SKM-1 treated with dmso at 0.1 percent for 144 hours (cell line): ENCODE measurements at regions not wholly inside any gene's neighbourhood (a gene's known extent, or its start where the extent isn't known, plus 50 kb on each side); places are given as distances from the start of the nearest gene placed in this dataset.
"Not testable (repeated sequence)": the region's sequence is repeated elsewhere in the genome, so short reads cannot be mapped to it uniquely, and the experiment has no call there.

Experiments used
- DNase-seq: peaks from one replicate; lab custom pipeline; 2025; ENCODE audit not compliant: unreplicated experiment; lab: John Stamatoyannopoulos, UW

DNA sequence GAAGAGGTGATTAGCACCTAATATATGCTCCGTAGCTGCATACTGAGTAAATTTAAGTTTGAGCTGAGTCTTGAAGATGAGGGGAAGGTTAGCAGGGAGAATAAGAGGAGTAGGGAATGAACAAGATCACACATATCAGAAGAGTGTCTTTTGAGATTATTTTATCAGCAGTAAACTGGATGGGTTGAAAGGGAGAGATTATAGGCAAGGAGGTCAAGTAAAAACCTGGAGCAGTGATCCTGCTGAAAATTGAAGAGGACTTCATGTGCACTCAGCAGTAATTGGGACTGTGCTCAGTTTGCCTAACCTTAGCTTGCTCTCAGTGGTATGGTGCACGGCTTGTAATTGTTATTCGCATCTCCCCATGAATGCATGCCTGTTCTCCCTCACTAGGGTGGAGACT, 79.5 kb upstream of the PICALM start:
- DNase-seq: no peak

DNA sequence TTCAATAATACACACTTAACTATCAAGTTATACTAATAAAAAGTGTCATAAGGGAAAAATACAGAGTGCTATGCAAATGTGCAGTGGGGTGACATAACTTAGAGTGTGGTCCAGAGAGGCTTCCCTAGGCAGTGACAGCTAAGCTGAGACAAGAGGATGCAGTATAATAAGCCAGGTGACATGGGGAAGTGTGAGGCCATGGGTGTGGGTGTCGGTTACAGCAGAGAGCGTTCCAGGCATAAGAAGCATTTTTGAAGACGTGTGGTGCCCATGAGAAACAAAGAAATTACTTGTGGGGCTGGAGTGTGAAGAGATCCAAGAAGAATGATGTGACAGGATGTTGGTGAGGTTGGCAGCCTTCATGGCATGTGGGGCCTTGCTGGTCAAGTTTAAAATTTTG, 78.1 kb upstream of the PICALM start:
- no peak for DNase-seq

DNA sequence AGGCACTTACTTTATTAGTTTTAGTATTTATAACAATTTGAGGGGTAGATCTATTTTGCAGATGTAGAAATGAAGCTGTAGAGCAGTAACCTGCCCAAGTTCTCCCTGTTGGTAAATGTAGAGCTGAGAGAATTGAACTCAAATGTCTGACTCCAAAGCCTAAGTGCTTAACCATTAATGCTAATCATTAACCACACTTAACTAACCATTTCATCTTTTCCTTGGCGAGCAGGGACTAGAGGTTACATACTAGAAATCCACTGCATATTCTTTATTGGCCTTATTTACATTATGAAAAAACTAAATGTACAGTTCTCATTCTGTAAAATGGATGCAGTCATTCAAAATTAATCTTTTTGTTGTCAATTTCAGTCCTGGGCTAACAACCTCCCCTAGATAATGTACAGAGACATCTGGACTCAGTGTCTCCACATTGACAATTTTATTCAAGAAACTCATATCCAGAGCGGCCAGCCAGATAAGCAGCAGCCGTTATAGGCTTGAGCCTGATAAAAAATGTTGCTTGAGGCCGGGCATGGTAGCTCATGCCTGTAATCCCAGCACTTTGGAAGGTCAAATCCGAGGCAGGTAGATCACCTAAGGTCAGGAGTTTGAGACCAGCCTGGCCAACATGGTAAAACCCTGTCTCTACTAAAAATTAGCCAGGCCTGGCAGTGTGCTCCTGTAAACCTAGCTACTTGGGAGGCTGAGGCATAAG, 76.7 kb upstream of the PICALM start:
- no peak for DNase-seq

DNA sequence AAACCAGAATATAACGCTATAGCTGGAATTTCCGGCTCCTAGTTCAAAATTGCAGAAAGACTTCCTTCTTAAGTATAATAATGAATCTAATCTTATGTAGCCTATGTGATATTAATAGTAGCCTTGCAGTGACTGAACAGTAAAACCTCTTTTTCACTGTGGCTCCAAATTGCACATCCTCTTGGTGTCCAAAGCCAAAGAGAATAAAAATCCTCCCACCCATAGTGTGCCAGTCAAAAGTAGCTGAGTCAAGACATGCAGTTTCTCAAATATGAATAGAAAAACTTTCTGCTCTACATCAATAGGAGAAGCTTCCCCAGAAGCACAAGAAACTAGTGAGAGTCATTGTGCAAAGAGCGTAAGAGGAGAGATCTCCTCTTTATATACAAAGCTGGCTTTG, 76.0 kb upstream of the PICALM start:
- DNase-seq: no peak

DNA sequence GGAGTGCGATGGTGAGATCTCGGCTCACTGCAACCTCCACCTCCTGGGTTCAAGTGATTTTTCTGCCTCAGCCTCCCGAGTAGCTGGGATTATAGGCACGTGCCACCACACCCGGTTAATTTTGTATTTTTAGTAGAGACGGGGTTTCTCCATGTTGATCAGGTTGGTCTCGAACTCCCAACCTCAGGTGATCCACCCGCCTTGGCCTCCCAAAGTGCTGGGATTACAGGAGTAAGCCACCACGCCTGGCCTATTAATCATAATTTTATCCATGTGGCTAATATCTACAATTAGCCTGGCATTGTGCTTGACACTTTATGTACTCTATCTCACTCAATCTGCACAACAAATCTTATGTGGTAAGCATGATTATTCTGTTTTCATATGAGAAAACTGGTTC, 75.2 kb upstream of the PICALM start:
- DNase-seq: not testable (repeated sequence)

DNA sequence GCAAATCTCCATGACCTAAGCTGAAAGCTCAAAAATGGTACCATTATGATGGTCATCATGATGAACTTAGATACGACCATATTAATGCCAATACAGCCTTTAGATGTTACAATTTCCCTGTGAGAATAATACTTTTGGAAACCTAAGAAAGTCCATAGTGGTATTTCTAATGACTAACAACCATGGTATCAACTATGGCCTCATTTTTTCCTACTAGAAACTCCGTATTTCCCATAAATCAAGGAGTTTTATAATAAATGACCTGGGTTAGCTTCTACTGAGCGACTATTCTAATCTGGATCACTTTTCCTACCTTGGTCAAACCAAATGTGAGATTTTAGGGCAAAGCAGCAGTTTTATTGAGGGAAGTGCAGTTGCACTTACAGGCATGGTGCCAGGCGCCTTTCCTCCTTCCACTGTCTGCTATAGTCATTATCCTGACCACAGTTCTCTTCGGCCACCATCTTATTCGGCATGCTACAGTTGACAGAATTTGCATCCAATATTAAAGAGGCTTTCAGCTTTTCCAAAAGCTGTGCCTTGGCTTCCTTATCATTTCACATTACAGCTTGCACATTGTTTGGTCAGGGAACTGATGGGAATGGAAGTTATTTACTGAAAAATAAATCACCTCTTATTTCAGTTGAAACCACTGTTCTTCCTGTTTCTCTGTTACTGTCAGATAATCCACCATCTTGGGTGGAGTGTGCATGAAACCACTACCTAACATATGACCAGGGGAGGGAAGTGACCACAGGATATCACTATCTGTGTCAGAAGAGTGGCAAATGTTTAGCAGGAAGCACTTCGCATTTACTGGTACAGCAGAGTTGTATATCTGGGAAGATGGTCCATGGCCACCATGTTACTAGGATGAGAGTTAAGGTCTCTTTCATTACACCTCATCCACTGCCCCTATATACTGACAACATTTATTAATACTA, 74.5 kb upstream of the PICALM start:
- peak; percentile 52 for DNase-seq

DNA sequence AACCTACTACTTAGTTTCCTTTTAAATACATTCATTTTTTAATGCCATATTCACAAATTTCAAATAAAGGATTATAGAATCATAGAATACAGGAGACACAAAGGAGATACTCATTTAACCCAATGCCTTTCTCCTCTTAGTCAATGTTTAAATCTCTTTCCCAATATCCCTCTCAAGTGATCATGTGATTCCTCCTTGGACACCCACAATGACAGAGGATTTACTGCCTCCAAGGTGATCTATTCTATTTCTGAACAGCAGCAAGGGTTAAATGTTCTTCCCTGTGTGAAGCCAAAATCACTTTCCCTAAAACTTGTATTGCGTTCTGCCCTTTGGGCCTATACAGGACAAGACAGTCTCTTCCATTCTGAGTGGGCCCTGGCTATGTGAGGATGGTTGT, 73.3 kb upstream of the PICALM start:
- DNase-seq: no peak

DNA sequence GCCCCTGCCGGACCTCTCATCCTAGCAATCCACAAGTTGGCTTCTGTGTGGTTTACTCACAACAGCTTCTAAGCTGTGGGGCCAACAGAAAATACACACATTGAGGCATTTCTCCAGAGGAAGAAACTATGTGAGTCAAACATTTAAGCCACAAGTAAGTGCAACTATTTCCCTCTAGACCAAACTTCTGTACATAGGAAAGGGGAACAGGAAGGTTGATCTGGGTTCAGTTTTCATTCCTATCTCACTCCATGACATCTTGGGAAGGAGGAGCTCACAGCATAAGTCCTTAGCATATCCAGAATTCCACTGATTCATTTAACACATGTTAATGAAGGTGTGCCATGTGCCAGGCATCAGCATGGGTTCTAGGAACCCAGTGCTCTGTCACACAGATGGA, 72.8 kb upstream of the PICALM start:
- peak; percentile 60 for DNase-seq

DNA sequence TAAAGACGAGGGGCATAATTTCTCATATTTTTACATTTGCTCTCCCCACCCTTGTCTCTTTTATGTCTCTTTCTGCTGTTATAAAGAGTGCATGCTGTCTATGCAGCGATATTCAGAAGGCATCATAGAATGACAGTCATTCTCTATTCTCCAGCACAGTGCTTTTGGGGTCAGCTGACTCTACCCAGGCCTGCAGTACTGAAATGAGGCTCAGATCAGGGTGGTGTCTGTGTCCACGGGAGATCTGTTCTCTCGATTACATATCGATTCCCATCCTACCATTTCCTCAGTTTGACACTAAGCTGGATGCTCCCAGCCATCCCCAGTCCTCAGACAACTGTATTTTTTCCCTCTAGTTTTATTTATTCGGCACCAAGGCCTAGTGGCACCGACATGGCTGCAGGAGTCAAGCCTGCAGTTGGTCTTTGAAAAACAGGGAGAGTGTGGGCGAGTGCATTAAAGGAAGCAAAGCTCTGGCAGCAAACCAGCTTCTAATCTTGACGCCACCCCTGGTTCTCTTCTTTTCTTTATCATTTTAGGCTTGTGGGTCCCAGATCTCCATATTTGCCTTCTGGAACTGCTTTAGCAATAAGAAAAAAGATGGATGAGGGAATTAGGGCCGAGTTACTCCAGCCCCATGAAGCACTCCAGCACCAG, 71.6 kb upstream of the PICALM start:
- no peak for DNase-seq

DNA sequence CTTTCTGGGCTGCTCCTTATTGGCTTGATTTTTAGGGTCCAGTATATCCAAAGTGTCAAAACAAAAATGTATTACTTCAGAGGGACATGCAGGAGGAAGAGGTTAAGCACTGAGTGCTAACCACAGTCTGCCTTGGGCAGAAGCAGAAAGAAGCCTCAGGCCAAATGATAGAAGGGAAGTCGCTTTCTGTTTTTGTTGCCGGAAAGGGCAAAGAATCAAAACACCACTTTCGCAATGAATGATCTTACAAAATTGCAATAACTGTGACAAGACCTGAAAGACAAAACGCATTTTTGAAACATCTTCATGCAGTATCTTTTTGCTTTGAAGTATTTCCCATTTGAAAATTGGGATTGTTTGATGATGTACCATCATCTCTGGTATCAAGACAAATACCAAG, 70.1 kb upstream of the PICALM start:
- DNase-seq: peak; percentile 95

DNA sequence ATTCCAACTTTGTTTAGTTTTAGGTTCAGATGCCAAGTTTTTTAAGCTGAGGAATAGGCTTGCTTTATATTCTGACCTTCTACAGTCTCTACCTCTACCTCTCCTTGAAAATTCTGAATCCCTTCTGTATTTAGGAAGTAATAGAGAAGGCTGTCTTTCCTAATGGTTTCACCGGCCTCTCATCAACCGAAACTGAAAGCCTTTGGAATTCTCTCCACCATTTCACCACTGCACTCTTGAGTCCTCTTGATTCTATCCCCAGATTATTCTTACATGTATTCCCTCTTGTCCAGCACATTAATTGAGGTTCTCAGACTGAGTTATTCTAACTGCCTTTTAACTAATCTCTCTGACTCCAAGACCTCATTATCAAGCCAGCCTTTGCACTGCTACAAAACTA, 67.7 kb upstream of the PICALM start:
- no peak for DNase-seq

DNA sequence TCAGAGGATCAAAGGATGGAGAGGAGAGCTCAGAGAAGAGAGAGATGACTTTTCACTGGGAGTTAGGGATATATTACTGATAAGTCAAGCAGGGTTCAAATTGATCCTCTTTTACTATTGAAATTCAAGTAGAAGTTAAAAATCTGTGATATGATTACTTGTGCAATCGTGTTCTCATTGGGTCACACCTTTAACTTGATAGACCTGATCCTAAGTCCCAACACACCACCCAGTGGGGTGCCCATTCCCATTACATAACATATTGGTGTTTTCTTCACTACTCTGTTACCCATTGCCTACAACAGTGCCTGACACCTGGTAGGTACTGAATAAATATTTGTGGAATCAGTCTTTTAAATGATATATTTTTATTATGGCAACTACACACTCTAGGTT, 66.4 kb upstream of the PICALM start:
- no peak for DNase-seq

DNA sequence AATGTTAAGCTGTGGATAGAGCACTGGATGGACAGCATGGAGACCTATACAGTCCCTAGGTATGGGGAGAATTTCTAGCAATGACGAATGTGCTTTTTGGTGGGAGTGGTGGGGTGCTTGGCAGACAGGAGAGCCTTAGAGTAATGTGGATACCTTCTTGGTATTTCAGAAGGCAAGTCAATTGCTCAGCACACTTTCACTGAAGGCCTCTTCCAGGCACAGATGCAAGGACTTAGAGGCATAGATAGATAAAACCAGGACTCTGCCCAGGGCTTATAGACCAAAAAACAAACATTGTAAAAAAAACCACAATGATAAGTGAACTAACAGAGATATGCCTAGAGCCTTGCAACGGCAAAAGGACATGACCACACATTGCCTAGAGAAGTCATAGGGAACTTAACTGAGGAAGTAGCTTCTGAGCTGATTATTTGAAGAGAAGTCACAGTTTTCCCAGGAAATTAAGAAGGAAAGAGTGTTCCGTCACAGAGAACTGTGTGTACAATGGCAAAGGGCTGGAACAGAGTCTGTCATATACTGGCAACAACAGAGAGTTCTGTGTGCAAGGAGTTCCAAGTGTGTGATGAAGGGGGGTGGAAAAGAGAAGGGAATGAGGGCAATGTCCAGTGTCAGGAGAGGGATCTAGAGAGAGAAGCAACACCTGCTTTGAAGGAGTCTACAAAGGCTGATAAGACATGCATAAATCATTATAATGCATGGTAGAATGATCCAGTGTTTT, 65.9 kb upstream of the PICALM start:
- DNase-seq: peak; percentile 61

DNA sequence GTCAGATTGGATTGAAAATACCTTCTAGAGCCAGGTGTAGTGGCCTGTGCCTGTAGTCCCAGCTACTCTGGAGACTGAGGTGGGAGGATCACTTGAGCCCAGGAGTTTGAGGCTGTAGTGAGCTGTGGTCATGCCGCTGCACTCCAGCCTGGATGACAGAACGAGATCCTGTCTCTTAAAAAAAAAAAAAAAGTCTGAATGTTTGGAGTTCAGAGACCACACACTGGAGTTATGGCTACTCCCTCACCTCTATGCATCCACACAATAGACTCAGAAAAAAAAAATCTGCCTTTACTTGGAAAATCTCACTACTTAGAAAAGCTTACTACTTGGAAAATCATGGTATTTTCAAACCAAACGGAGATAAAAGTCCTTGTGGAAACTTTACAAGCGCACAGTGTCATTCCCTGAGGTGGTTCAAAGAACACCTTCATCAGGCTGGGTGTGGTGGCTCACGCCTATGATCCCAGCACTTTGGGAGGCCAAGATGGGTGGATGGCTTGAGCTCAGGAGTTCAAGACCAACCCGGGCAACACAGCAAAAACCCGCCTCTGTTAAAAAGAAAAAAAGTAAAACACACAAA, 63.9 kb upstream of the PICALM start:
- DNase-seq: no peak

DNA sequence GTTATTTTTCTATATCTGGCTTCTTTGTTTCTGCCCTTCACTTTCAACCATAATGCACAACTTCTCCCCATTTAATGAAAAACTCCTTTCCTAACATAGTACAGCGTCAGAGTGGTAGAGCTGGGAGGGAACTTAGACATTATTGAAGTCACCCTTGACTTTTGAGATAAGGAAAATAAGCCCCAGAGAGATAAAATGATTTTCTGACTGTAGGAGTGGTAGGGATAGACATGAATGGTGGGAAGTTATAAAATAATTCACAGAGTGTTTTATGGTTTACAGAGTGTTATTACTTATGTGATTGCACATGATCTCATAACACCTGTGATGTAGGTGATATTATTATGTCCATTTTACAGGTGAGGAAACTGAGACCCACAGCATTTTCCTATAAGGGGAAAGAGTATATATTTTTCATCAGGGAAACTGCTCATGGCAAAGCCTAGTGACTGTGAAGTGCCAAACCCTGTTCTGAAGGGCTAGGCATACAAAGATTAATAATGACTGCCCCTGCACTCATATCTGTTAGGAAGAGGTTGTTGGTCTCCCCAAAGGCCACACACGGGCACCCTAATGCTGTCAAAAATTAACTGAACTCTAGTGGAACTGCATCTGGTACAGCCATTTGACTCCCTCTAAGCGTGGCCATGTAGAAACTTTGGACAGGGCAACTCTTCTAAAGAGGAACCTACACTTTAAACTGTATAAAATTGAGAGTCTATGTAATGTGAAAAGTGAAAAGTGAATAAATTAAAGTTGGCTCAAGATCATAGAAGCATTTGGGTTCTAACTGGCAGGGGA, 61.1 kb upstream of the PICALM start:
- no peak for DNase-seq

DNA sequence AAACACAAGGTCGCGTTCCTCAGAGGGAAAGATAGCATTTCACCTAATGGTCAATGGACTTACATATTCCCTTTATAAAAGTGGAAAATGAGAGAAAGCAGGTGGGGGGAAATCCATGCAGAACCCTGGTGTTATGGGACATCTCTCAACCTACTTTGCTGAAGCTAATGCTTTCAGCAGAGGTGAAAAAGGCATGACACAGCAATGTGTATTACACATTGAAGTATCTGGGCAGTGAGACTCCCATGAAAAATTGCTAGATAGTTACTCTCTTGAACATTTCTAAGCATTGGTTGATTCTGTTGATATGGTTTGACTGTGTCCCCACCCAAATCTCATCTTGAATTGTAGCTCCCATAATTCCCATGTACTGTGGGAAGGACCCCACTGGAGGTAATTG, 60.0 kb upstream of the PICALM start:
- no peak for DNase-seq

DNA sequence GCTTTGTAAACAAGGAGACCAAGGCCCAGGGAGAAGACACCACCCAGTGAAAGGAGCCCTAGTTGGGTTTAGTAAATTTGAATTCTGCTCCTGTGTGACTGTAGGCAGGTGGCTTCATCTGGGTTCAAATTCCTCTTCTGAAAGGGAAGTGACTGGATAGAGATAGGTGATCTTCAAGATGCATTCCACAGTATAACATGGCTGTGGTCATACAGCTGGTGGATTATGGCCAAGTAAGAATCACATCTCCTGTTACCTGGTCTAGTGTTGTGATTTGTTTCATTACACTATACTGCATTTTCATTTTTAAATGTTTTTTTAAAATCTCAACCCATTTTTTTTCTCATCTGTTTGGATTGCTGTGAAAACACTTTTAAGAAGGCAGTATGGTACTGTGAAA, 58.0 kb upstream of the PICALM start:
- DNase-seq: no peak

DNA sequence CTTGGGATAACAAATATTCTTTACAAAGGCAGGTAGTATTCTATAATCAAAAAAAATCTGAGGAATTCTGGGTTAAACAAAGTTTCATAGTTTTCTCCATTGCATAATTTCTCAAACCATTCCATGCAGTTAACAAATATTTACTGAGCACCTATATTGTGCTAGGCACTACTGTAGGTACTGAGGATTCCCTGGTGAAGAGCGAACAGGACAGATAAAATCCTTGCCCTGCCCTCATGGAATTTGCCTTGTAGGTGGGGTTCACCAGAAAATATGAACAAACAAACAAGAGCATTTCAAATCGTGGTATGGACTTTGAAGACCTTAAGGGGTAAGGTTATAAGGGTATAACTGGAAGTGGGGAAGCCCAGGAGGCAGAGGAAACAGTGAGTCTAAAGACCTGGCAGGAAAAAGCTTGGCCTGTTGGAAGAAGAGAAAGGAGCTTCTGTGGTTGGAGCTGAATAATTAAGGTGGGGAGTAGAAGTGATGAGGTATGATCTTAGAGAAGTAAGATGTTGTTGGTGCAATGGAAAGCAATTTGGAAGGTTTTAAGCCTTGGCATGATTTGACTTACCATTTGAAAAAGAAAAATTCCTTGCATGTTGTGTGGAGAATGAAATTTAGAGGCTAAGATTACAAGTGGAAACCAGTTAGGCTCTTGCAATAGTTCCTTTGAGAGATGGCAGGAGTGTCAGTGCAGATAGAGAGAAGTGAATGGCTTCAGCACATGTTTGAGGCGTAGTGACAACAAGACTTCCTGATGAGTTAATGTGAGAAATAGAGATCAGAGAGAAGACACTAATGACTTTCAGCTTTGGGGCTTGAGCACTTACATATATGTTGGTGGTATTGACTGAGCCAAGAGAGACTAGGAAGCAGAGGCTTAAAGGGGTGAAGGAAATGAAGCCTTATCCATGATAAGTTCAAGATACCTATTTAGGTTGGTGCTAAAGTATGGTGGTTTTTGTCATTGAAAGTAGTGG, 55.7 kb upstream of the PICALM start:
- no peak for DNase-seq

DNA sequence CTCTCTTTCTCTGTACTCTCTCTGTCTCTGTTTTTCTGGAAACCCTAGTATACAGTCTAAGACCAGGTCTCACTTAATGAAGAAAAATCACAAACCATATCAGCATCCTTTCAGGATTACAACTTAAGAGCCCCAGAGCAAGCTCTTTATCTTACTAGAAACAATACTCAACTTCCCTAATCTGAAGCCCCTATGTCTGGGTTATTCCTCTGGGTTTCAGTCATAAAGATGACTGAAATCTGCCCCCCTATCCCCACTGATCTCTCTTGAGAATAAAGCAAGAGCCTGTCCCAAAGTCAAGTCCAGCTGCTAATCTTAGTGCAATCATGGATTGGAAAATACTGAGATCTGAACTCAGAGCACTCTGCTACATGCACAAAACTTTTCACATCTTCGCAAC, 53.9 kb upstream of the PICALM start:
- DNase-seq: no peak
